NT2/D1 (cell line): ENCODE measurements at regions not wholly inside any gene's neighbourhood (a gene's known extent, or its start where the extent isn't known, plus 50 kb on each side); places are given as distances from the start of the nearest gene placed in this dataset.

Experiments used
- SUZ12 ChIP-seq: IDR thresholded peaks from 2 replicates; pipeline ENCODE4 v1.6.1; 2011; ENCODE audit not compliant: insufficient read length, insufficient read depth; ENCODE audit errors: extremely low read depth
- YY1 ChIP-seq: IDR thresholded peaks from 2 replicates; pipeline ENCODE4 v1.6.1; 2011; ENCODE audit not compliant: insufficient read length, insufficient read depth

DNA sequence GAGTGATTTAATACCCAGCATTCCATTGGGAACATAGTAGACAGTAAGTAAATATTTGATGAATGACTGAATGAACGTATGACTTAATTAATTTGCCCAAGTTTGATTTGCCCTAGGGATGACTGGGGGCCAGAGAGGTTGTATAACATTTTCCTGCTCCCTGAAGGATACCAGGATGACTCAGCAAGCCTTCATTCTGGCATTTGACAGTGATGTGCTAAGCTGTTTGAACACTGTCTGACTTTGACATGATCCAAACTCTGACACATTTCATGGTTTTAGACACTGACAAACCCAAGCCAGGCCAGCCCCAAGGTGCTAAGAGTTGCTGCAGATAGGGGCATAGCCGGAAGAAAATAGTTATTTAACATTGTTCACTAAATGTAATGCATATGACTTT is 53.4 kb upstream of the KLF12 start:
- TF ChIP-seq SUZ12: no peak
- no peak for TF ChIP-seq YY1
